NB4 (cell line): ENCODE measurements at regions not wholly inside any gene's neighbourhood (a gene's known extent, or its start where the extent isn't known, plus 50 kb on each side); places are given as distances from the start of the nearest gene placed in this dataset.

Source experiments
- CTCF ChIP-seq: IDR thresholded peaks from one replicate; pipeline ENCODE4 v1.5.1; 2012; ENCODE audit warnings: low read depth, low read length
- POLR2A ChIP-seq: IDR thresholded peaks from 2 replicates; pipeline ENCODE4 v1.6.1; 2011; ENCODE audit warnings: mild to moderate bottlenecking; ENCODE audit not compliant: insufficient read length; ENCODE audit errors: extremely low read depth

- no peak for TF ChIP-seq CTCF
- TF ChIP-seq POLR2A: no peak
These were observed 89.4 kb upstream of the TNFAIP3 start for GRCh38 chr6:137777687-137778075.
